ENCODE measurements at regions not wholly inside any gene's neighbourhood (a gene's known extent, or its start where the extent isn't known, plus 50 kb on each side); places are given as distances from the start of the nearest gene placed in this dataset.
"Not testable (repeated sequence)": the region's sequence is repeated elsewhere in the genome, so short reads cannot be mapped to it uniquely, and the experiment has no call there.

DNA sequence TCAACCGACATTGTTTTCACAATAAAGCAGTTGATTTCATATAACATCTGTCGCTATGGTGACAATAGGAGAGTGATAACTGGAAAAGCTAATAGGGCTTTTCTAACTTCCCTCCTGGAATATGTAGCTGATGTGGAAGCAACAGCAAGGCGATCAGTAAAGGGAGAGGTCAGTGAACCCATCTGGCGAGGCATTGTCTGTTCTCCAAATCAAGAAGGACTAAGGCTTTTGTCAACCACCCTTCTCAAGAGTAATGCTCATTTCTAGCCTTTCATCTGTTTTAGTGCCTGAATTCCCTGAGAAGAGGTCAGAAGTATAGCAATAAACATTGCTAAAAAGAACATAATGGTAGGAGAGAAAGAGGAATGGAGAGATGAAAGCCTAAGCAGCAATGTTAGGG, 201.3 kb downstream of the AKAP7 start:
- no peak for DNase-seq

DNA sequence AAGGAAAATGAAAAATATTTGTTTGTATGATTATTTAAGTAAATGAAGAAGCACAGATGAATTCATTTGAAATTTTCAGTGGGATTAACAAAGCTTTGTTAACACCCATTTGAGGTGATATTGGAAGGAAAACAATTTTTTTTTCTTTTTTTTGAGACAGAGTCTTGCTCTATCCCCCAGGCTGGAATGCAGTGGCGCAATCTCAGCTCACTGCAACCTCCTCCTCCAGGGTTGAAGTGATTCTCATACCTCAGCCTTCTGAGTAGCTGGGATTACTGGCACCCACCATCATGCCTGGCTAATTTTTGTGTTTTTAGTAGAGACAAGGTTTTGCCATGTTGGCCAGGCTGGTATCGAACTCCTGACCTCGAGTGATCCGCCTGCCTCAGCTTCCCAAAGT, 211.6 kb downstream of the AKAP7 start:
- DNase-seq, result not testable (repeated sequence)

DNA sequence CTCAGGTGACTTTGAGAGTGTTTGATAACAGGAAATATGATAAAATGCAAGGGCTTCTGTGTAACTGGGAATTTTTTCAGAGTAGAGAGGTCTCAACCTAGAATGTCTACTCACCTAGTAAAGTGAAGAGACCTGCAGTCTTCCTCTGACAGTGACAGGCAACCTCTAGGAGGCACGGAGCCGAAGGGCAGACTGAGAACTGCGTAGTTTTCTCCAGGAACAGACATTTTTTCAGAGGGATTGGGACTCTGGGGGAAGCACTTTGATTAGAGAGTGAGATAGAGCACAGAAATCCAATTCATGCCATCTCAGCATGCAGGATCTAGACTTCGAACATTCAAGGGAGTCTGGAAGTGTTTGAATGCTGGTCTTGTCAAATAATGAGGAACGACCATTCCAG, 213.3 kb downstream of the AKAP7 start:
- no peak for DNase-seq

DNA sequence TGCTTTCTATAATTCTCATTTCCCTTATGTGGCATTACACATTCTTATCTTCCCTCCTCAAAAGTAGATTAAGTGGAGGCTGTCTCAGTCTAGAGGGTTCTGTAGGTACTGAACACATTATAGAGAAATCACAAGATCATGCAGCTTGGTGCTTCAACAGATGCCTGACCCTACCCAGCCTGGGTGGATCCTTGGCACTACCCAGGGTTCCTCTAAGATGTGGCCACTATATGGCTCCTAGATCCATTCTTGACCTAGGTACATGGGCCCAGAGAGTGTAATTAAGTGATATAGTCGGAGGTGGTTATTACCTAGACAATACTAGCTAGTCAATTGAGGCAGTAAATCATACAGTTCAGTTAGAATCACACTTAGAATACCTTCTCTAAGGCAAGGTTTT, 213.9 kb downstream of the AKAP7 start:
- no peak for DNase-seq

- DNase-seq, result no peak
Measured at GRCh38 chr6:131353106-131353505, 217.8 kb downstream of the AKAP7 start.

DNA sequence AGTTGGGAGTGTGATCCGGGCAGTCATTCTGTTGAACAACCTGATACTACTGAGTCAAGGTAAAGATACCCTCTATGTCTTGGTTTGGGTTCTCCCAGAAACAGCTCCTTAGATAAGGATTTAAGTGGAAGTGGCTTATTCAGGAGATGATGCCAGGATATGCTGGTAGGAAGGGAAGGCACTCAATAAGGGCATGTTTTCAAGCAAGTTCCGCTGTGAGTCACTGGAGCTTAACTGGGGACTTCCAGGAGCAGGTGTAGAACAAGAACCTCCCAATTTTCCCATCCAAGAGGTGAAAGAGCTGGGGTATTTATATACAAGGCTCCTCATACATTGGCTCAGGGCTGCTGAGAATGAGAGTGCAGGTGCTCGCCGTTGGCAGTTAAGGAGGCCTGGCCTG, 218.6 kb downstream of the AKAP7 start:
- DNase-seq, result no peak

DNA sequence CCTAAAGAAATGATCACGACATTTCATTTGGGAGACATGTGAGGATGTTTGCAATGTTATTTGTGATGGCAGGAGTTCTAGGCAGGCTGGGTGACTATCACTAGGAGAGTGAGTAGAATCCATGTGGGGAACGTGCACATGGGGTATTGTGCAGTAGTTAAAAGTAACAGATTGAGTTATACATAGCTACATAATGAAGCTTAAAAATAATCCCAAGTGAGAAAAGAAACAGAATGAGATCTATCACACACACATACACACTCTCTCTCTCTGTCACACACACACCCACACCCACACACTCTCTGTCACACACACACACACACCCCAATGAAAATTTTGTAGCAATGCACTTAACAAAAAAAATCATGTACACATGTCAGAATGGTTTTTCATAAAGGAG, 218.7 kb upstream of the ARG1 start:
- no peak for DNase-seq

- DNase-seq, result no peak
Measured at GRCh38 chr6:131356161-131356560, 216.9 kb upstream of the ARG1 start.

- DNase-seq, result no peak
Measured at GRCh38 chr6:131357501-131357900, 215.5 kb upstream of the ARG1 start.

DNA sequence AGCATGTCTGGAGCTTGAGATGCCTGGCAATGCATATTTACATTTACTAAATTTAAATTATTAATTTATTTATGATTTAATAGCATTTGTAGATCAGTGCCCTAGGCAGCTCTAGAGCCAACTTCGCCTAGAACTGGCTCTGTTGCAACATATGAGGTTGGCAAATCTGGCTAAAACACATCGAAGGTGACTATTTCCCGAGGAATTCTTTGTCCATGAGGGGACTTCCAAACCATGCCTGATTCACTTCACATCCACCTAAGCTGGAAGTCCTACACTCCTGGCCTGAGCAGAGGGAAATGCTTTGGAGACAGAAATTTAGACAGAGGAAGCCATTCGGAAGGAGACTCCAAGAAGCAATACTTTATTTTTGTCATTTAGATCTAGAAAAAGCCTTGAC, 211.0 kb upstream of the ARG1 start:
- no peak for DNase-seq

DNA sequence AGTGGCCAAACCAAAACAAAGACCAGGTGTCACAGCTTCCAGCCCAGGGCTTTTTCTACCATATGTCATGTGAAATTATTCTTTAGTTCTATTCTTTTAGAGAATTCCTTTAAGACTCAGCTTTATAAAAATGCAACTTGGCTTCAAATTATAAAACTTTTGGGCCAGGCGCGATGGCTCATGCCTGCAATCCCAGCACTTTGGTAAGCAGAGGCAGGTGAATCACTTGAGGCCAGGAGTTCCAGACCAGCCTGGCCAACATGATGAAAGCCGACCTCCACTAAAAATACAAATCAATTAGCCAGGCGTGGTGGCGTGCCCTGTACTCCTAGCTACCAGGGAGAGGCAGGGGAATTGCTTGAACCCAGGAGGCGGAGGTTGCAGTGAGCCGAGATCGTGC, 210.3 kb upstream of the ARG1 start:
- DNase-seq, result no peak

GRCh38 chr6:131363947-131364834, 208.8 kb upstream of the ARG1 start:
- no peak for DNase-seq

DNA sequence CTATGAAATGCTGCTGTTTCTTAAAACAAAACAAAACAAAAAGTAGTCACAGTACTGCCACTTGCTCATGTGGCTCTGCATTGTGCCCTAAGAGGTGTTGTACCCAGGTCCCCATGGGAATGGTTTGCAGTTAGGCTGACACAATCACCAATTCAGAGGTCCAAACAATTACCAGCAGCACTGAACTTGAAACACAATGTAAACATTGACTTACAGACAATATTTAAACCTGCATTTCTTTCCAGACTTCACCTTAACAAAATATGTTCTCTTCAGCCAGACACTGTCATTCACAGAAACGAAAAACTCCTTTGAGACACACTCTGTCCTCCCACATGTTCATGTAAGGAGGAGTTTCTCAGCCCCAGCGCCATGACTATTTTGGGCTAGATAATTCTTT, 206.8 kb upstream of the ARG1 start:
- DNase-seq, result no peak

GRCh38 chr6:131367206-131367873, 205.7 kb upstream of the ARG1 start:
- DNase-seq, result no peak

GRCh38 chr6:131368198-131368911, 204.7 kb upstream of the ARG1 start:
- DNase-seq, result no peak

DNA sequence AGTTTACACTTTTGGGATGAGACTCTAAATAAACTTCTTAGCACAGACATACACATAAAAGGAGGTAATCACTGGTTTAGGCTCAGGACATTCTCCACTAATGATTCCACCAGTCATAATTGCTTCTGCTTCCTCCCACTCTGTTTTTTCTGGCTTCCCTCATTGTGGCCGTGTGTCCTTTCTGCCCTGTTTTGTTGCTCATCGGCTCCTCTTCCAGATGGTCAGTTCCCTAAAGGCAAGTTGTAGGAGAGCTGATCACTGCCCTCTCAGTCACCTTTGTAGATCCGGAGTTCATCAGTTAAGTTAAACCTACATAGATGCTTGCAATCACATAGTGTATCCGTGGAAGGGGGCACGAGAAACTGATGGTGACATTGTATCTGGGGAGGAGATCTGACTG, 200.5 kb upstream of the ARG1 start:
- DNase-seq, result no peak

DNA sequence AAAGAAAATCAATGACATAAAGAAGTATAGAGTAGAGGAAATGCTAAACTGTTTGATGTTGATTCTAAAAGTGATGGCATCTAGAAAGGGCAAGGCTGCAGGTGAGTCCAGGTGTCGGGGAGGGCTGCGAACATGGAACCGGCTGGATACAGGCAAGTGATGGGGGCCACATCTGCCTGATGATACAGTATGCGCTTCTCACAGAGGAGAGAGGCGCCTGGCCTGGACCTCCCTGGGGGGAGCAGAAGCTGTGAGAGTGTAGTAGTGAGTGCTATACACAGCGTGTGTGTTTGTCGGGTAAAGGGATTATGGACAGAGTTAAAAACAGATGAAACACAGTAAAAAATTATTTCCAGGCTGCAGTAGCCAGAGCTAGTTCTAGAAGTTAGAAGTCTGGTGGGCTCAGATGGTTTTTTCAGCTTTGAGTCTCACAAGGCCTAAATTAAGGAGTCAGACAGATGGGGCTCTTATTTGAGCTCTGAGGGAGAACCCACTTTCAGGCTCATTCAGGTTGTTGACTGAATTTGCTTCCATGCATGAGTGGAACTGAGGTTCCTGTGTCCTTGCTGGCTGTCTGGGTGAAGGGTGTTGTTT, 195.8 kb upstream of the ARG1 start:
- DNase-seq, result no peak

GRCh38 chr6:131378874-131379273, 194.2 kb upstream of the ARG1 start:
- DNase-seq, result no peak

- DNase-seq, result no peak
Measured at GRCh38 chr6:131379948-131380347, 193.1 kb upstream of the ARG1 start.

DNA sequence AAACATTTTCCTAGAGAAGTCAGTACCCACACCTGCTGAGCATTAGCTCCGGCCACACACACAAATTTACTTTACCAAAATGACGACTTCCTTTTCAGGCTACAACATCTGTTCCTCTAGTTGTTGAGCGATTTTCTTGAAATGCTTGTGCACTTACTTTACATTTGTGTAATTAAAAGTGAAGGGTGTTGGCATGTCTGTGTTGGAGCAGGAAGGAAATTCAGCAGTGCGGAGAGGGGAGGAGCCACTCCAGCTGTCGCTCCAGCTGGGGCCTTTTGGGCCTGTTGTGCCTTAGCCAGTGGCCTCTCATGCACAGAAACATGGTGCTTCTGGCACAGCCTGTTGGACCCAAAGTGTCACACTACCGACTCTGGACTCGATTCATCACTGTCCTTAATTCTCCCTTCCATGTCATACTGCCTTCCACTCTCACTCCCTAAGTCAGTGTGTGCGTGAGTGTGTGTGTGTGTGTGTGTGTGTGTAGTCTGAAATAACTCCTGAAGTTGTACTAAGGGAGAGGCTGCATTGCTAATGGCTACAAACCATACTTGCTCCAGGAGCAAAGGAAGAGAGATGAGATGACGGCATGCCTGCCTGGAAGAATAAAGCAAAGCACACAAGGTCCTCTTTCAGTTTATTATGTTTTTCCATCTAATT, 191.8 kb upstream of the ARG1 start:
- no peak for DNase-seq

- DNase-seq, result no peak
Measured at GRCh38 chr6:131381709-131382093, 191.3 kb upstream of the ARG1 start.

DNA sequence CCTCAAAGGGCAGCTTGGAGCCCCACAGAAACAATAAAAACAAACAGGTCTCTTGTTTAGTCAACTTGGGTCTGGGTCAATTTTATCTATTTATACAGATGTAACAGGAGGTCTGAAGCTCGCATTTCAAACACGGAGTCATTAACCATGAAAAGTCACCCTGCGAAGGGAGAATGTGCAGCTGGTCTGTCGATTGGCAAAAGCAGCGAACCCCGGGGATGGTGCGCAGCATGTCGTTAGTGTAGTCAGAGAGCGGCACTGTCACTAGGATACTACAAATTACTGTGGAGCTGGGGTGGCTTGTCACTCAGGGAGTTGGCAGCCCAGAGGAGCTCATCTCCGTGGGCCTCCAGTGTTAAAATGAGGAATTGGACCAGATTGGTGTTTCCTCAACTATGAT, 190.4 kb upstream of the ARG1 start:
- no peak for DNase-seq
